ENCODE measurements at regions not wholly inside any gene's neighbourhood (a gene's known extent, or its start where the extent isn't known, plus 50 kb on each side); places are given as distances from the start of the nearest gene placed in this dataset.

DNA sequence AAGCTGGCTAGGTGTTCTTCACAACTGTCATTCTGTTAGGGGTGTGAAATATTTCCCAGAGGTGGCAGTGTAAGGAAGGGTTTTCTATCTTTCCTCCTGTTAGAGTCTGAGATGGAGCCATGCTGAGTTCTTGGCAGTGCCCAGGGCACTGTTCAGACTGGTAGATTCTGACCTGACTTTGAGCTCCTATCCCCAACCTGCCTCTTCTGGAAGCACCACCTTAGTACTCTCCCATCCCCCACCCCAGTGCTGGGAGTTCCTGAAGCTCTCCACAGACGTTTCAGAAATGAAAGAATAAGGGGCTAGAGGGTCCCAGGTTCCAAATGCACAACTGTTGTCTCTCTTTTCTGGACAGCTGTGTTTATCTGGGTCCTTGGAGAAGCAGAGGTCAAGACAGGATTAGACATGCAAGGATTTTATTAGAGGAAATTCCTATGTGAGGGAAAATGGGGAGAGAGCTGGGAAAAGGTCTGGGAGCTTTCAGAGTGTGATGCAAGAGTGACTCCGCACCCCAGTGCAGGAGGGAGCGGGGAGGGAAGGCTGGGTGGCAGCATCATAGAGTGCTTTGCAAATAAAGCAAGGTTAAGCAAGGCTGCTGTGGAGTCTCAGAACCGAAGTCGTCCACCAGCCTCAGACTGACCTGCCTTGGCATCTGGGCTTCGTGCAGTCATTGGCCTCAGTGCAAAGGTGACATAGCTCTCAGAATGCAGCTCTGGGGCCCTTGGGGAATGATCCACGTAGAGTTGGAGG, 75.5 kb downstream of the SLC4A3 start:
- DNase-seq: no peak
- no peak overlapping the region for H3K9ac ChIP-seq (ENCODE audit: low read length in 3 of 3)

DNA sequence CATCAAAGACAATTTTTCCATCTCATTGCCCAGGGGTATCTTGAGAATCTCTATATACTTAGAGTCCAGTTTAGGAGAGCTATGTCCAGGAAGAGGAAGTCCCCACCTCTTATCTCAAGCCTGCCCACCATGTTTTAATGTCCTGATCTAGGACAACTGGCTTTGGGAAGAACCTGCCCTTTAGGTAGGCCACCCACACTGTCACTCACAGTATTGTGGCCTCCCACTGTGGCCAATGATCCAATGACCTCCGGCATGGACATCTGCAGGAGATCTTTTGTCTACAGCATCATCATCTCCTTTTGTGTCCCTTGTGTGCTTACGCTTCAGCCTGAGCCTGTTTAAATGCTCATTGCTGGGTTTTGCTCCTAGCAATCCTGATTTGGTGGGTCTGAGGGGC, 77.4 kb downstream of the SLC4A3 start:
- Histone ChIP-seq H3K27ac (ENCODE audit: low read depth in 2 of 2, low read length in 2 of 2) (no peak overlapping the region), H3K4me1 (ENCODE audit: control insufficient read depth in 2 of 3, insufficient read depth in 2 of 3, low read depth in 1 of 3, low read length in 3 of 3) (no peaks in the 10 kb centered on the region), H3K27me3 (ENCODE audit: control insufficient read depth, insufficient read depth, low read length) (no peaks in the 10 kb centered on the region), H3K9ac (ENCODE audit: low read length in 3 of 3) (no peak overlapping the region), H3K4me3 (ENCODE audit: low read length in 3 of 3) (no peak overlapping the region), H3K9me3 (ENCODE audit: control insufficient read depth in 2 of 3, insufficient read depth in 1 of 3, low read length in 3 of 3) (no peaks in the 10 kb centered on the region), H3K36me3 (ENCODE audit: control insufficient read depth in 2 of 3, insufficient read depth in 3 of 3, low read length in 3 of 3) (no peaks in the 10 kb centered on the region)
- TF ChIP-seq, protein P1, sequence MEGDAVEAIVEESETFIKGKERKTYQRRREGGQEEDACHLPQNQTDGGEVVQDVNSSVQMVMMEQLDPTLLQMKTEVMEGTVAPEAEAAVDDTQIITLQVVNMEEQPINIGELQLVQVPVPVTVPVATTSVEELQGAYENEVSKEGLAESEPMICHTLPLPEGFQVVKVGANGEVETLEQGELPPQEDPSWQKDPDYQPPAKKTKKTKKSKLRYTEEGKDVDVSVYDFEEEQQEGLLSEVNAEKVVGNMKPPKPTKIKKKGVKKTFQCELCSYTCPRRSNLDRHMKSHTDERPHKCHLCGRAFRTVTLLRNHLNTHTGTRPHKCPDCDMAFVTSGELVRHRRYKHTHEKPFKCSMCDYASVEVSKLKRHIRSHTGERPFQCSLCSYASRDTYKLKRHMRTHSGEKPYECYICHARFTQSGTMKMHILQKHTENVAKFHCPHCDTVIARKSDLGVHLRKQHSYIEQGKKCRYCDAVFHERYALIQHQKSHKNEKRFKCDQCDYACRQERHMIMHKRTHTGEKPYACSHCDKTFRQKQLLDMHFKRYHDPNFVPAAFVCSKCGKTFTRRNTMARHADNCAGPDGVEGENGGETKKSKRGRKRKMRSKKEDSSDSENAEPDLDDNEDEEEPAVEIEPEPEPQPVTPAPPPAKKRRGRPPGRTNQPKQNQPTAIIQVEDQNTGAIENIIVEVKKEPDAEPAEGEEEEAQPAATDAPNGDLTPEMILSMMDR (IDR thresholded peaks at IDR 0.05; ENCODE audit: borderline replicate concordance, extremely low read depth, insufficient read depth): no peak
- DNase-seq: no peak
- no peak for FAIRE-seq
- intact Hi-C loops (cut with DNase I): no loop called here

More for the DNA sequence above, 75.5 kb downstream of the SLC4A3 start:
- H3K27ac ChIP-seq (ENCODE audit: low read depth in 2 of 2, low read length in 2 of 2): no peak overlapping the region
- TF ChIP-seq, protein P1 (IDR thresholded peaks at IDR 0.05; ENCODE audit: borderline replicate concordance, extremely low read depth, insufficient read depth): no peak
- no peak for FAIRE-seq
- intact Hi-C loops (cut with DNase I): no loop called here
- H3K36me3 ChIP-seq (ENCODE audit: control insufficient read depth in 2 of 3, insufficient read depth in 3 of 3, low read length in 3 of 3): no peaks in the 10 kb centered on the region
- H3K27me3 ChIP-seq (ENCODE audit: control insufficient read depth, insufficient read depth, low read length): no peaks in the 10 kb centered on the region
- no peak overlapping the region for H3K4me3 ChIP-seq (ENCODE audit: low read length in 3 of 3)
- no peaks in the 10 kb centered on the region for H3K9me3 ChIP-seq (ENCODE audit: control insufficient read depth in 2 of 3, insufficient read depth in 1 of 3, low read length in 3 of 3)
- H3K4me1 ChIP-seq (ENCODE audit: control insufficient read depth in 2 of 3, insufficient read depth in 2 of 3, low read depth in 1 of 3, low read length in 3 of 3): no peaks in the 10 kb centered on the region

DNA sequence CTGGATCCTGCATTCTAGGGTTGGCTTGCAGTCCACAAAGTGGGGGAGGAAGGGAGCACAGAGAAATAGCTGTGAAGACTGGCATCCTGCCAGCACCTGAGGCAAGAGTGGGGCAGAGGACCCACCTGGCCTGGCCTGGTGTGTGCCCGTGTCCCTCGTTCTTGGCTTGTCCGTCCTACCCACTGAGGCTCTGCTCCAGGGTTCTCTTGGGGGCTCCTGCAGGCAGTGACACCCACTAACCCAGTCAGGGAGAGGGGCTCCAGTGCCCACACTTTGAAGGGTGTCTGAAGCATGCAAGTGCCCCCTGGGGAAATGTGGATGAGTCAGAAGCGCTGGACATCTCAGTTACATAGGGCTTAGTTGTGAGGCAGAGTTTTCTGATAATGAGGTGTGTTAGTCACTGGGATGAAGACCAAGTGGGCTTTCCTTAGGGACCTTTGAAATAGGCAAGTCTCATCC, 79.4 kb downstream of the SLC4A3 start:
- H3K9ac ChIP-seq (ENCODE audit: low read length in 3 of 3): no peak overlapping the region
- no peaks in the 10 kb centered on the region for H3K27me3 ChIP-seq (ENCODE audit: control insufficient read depth, insufficient read depth, low read length)
- H3K36me3 ChIP-seq (ENCODE audit: control insufficient read depth in 2 of 3, insufficient read depth in 3 of 3, low read length in 3 of 3): no peaks in the 10 kb centered on the region
- no peak overlapping the region for H3K4me3 ChIP-seq (ENCODE audit: low read length in 3 of 3)
- TF ChIP-seq, protein P1 (IDR thresholded peaks at IDR 0.05; ENCODE audit: borderline replicate concordance, extremely low read depth, insufficient read depth): no peak
- no peak for DNase-seq
- no peaks in the 10 kb centered on the region for H3K9me3 ChIP-seq (ENCODE audit: control insufficient read depth in 2 of 3, insufficient read depth in 1 of 3, low read length in 3 of 3)
- no peak for FAIRE-seq
- no peak overlapping the region for H3K27ac ChIP-seq (ENCODE audit: low read depth in 2 of 2, low read length in 2 of 2)
- H3K4me1 ChIP-seq (ENCODE audit: control insufficient read depth in 2 of 3, insufficient read depth in 2 of 3, low read depth in 1 of 3, low read length in 3 of 3): no peaks in the 10 kb centered on the region
- intact Hi-C loops (cut with DNase I): no loop called here

All from kidney (tissue), 13 donors.